Kidney tubule cell (primary cell): ENCODE measurements at regions not wholly inside any gene's neighbourhood (a gene's known extent, or its start where the extent isn't known, plus 50 kb on each side); places are given as distances from the start of the nearest gene placed in this dataset.
A peak's percentile ranks its signal among the peaks of the same experiment; 100 is the strongest.

Experiments
- DNase-seq: peaks from one replicate; pipeline ENCODE4 v3.0.0-alpha.2; 2018; ENCODE audit warnings: low spot score

DNA sequence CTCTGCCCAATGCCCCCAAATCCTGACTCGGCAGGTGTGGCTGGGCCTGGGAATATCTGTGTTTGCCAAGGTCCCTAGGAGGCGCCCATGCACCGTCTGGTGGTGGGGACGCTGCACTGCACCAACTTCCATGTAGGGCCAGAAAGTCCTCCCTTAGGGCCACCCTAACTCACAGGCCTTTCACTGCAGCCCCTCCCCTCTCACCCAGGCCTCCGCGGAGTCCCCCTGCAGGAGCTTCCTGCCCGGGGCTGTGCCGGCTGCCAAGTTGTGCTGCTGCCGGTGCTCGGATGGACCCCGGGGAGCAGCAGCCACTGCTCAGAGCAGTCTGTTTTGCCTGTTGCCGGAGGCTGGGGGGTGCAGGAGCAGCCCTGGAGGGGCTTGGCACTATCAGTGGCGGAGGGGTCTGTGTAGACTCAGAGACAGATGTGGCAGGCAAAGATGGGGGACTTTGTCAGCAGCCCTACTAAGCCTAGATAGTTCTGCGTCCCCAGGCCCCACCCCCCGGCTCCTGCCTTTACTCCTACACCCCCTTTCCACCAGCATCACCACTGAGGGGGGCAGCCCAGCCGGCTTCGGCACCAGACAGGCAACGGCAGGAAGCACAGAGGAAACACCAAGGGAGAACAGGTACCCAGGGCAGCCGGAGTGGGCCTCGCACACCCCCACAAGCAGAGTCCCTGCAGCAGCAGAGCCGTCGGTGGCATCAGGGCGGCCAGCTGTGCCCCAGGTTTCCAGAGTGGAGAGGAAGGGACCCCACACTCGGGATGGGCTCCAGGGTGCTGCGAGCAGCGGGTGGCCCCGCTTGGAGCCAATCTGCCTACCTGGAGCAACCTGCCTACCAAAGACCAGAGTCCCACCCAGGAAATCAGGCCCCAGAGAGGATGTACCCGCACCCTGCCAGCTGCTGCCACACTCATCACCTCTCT is 124.3 kb downstream of the TRIM29 start:
- peak; percentile 37 for DNase-seq

DNA sequence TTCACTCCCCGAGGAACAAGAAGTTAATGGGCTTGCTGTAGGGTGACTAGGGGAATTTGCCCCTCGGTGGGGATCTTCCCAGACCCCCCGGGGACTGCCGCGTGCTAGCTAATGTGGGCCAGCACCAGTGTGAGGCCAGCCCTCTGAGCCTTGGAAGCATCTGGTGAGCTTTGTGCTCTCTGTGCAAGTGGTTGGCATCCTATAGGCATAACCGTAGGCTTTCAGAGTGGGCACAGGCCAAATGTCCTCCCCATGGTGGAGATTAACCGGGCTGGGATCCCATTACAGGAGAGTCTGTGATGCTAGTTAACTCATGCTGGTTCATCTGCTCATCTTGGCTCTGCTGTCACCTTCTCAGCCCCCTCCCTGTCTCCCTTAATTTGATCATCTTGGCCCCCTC is 125.7 kb downstream of the TRIM29 start:
- DNase-seq = no peak

DNA sequence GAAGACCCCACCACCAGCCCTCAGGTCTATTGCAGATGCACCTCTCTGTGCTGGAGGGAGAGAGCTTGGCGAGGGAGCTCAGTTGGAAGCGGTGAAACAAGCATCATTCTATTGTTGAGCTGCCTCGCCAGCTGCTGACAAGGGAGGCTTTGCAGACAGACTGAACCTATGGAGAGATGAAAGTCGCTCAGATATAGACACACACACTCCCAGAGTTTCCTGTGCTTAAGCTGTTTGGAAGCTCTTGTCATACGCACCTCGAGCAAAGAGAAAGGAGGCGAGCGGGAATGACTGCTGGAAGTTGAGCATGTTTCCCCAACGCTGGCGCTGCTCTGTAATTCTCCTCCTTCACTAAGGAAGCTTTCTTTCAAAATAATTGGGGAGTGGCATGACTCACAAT is 126.1 kb downstream of the TRIM29 start:
- DNase-seq = no peak

DNA sequence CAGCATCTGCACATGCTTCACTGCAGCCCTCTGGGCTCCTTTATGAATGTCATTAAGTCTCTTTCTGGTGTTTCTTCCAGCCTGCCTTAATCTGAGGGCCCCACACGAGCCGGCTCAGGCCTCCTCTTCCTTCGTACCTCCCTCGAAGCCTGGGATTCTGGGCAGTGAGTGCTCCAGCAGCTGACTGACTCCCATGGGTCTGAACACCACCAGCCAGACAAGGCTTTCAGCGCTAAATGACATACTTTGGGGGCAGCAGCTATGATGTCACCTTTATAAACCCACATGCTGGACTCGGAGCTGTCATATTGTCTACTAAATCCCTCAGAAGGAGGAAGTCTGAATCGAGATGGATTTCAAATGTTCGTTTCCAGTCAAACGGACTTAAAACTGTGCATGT is 127.1 kb downstream of the TRIM29 start:
- DNase-seq = no peak

DNA sequence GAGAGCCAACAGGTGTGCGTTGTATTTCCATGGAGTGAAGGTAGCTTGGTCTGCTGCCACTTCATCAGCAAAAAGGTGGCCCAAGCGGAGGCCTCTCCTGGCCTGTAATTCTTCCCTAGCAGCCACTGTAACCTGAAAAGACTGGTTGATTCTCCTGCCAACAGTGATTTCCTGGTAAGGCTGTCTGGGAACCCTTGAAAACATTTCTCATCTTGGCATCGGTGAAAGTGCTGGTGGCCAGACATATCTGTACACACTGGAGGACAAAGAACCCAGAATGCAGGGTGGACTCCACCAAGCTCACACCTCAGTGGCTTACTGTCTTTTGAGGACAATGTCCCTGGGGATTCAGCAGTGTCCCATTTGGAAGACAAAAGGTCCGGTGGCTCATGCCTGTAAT is 128.0 kb downstream of the TRIM29 start:
- DNase-seq = no peak

DNA sequence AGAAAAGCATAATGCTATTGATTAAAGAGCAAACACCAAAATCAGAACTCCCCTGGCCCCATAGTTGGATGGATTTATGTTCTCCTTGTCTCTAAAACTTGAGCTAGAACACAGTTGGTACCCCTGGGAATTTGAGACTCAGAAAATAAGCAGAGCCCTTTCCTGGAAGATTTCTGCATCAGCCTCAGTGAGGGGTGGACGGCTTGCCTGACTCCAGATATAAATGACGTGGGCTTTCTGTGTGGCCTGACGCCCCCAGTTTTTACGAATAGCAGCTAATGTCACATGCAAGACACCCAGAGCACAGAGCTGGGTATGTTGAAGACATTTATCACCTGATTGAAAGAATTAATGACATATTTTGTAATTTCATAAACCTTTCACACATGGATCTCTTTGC is 130.8 kb downstream of the TRIM29 start:
- no peak for DNase-seq

DNA sequence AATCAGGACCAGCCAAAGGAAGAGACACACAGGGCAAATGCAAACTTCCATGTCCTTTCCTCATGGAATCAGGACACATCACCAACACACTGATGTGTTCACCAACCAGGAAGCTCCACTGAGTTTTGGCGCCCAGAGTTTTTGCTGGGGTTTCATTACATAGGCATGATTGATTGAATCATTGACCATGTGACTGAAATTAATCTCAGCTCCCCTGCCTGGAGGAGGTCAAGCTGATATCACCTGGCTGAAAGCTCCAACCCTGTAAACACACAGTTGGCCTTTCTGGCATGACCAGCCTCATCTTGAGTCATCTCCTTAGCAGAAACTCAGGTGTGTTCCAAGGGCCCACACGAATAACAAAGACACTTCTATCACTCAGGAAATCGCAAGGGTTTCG is 133.2 kb downstream of the TRIM29 start:
- peak; percentile 65 for DNase-seq

DNA sequence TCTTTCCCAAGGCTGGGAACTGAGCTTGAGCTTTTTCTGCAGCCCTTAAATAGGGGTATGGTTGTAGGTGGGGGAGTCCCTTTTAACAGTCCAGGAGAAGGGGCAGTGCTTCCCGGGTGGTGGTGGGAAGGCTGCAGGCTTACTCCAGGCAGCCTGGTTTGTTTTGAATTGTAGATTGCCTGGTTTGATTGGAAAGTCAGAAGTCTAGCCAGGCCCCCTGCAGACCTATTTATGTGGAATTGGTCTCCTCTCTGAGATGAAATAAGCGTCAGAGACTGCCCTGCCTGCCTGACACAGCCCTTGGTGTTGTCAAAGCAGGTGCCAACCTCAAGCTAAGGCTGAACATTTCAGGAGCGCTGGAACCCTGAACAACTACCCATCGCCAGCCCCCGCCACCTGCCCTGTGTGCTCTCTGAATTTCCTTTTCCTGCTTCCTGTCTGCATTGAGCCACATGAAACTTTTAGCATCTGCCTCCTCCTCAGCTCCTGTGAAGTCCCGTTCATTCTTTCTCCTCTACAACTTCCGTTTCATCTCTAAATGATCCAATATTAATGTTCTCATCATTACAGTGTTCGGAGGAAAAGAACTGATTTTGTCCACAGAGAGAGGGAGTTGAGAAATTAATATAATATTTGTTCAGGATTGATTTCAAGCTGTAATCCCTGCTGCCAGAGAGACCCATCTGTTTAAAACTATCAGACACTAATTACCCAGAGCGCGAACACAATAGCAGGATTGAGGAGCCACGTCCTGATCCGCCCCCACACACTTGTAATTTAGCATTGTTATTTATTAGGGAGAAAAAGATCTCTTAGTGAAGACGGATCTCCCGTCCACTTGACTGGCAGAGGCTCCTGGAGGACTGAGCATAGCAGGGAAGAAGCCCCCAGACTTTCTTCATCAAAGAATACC is 136.5 kb downstream of the TRIM29 start:
- DNase-seq = no peak

DNA sequence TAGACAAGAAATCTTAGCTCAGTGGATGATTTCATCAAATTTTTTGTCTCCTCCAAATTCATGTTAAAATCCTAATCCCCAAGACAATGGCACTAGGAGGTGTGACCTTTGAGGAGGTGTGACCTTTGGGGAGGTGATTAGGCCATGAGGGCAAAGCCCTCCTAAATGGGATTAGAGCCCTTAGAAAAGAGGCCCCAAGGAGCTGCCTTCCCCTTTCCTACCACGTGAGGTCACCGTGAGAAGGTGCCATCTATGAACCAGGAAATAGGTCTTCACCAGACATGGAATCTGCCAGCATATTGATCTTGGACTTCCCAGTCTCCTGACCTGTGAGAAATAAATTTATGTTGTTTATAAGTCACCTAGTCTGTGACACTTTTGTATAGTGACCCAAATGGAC is 138.7 kb downstream of the TRIM29 start:
- DNase-seq = peak; percentile 3

DNA sequence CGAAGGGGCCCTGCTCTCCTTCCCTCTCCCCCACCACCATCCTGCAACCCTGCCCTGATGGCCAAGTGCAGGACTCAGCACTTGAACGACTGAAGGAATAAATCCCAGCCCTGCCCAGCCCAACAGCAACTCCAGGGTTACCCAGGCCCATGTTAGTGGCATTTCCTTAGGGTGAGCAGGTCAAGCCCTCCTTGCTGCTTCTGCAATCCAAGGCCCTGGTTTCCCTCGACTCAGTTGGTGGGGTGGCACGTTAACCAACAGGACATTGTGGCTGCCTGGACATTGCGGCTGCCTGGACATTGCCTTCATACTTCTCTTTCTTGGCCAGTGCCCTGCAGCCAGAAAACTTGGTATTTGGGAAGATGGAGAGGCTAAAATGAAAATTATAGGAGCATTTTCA is 141.4 kb downstream of the TRIM29 start:
- no peak for DNase-seq

DNA sequence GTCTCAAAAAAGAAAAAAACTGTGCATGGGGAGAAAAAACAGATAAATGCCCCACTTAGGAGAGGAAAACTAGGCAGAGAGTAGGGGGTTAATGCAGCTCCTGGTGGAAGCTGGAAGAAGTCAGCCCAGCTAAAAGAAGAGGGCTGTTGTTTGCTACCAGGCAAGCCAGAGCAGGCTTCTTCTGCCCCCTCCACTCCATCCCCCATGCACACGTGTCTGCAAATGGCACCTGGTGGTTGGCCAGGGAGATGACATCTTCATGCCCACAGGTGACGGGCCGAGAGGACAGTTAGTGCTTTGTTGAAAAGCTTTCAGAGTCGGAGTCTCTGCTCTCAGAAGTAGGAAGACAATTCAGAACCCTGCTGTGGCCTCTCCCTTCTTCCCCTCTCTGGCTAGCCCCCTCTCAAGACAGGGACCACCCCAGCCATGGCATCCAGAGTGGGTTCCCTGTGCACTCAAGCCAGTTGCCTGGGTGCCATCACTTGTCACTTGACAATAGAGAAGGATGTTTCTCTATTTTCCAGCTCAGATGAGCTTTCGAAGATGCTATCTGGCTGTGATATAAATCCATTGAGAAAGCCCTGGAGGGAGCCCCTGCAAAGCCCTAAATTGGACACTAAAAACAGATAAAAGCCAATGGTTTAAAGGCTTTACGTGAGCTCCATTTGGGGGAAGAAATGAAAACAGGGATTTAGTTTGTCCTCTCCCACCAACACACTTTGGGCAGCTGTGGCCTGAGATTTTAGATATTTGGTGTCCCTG is 142.0 kb downstream of the TRIM29 start:
- DNase-seq = no peak

DNA sequence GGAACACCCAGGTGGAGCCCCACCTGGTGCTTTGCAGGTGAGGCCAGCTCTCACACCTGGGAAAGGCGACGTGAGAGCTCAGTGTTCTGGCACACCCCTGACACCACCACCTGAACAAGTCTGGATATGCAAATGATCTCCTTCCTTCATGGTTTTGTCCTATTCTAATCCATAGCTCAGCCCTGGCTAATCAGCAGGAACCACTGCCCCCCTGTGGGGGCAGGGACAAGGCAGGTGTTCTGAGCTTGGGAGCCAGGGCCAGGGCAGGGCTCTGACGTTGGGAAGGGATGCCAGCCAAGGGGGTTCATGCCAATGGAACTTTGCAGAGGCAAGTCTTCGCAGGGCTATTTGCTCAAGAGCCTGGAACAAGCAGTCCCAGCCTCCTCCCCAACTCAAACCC is 144.2 kb downstream of the TRIM29 start:
- DNase-seq = no peak

DNA sequence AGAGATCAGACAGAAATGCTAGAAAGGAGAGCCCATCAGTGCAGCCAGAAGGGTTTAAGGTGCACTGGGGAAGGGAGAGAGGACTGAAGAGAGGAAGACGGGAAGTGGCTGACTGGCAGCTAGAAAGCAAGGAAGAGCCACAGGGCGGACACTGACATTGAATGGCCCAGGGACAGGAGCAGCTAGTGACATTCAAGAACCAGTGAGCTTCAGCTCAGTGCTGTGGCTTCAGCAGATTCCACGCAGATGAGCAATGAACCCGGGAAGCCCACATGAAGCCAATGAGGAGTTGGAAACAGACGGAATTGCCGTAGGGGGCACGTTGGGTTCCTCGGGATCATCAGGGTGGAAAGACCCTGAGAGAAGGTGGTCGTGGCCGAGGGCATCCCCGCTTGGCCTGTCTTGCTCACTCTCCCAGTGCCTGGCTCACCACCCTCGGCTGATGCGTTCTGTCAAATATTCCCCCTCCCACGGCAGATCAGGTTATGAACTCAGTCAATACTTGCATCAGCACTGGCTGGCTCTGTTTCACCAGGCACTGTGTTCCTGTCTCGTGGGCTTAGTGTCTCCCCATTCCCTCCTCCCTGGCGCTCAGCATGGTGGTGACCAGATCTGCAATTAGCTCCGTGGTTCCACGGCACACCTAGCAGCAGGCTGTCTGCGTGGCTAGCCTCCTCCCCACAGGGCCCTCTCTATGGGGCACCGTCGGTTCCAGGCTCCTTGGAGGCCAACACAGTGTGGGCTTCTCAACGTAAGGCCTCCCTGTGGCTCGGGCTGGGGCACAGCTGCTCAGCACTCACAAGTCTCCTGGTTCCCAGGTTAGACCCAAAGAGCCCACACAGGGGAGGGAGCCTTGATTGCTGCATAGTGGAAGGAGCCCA is 145.5 kb downstream of the TRIM29 start:
- no peak for DNase-seq

DNA sequence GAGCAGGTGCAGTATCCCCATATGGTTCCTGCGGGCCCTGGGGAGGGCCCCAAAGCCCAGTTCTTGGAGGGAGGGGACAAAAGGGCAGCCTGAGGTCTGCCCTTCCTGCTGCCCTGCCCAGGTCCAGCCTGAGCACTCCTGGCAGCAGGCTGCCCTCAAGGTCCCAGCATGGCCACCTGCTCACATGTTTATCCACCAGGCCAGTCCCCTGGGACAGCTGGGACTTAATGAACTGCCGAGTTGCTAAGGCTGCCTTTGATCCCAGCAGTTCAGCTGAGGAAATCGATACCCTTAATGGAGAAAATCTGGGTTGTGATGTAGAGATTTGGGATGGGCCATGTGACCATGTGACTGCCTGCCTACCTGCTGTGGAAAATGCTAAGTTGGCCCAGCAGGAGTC is 146.2 kb downstream of the TRIM29 start:
- DNase-seq = no peak

DNA sequence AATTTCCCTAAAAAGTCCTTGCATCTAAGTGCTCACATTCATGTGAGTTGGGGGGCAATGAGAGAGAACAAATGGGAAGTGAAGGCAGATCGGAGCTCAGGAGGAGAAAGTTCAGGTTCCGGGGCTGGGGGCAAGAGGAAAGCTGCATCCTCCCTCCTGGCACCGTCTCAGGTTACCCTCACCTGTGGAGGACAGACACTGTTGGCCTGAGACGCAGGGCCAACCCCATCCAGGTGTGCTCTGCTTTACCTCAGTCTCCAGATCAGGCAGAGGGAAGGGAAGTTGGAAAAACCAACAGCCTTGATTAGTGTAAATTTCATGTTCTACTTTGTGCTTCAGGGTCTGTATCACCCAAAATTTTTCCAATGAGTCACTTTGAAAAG is 146.9 kb downstream of the TRIM29 start:
- DNase-seq = no peak

DNA sequence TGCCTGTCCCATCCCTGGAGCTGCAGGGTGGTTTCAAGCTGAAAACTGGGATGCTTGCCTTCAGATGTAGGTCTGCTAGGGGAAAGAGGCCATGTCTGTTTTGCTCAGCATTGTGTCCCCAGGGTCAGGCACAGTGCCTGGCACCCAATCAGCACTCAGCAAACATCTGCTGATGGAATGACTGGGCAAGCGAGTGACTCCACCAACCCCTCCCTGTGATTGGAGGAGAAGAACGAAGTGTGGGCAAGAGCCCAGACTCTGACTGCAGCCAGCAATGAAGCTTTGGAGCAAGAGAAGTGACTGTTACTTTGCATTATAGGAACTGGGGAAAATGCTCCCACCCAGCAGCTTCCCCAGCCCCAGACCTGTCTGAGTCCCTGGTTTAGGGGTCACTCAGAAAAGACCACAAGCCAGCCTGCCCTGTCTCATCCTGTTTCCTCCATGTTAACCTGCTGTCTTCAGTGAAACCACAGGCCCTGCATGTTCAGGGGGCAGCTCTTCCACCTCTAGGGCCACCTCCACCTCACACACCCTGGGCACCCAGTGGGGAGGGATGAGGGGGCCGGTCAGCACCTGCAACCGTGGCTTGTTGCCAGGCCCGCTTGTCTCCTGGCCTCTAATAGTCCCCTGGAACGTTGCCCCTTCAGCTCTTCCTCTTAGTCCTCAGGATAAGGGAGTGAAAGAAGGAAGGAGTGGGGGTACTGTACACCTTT is 147.4 kb downstream of the TRIM29 start:
- no peak for DNase-seq

DNA sequence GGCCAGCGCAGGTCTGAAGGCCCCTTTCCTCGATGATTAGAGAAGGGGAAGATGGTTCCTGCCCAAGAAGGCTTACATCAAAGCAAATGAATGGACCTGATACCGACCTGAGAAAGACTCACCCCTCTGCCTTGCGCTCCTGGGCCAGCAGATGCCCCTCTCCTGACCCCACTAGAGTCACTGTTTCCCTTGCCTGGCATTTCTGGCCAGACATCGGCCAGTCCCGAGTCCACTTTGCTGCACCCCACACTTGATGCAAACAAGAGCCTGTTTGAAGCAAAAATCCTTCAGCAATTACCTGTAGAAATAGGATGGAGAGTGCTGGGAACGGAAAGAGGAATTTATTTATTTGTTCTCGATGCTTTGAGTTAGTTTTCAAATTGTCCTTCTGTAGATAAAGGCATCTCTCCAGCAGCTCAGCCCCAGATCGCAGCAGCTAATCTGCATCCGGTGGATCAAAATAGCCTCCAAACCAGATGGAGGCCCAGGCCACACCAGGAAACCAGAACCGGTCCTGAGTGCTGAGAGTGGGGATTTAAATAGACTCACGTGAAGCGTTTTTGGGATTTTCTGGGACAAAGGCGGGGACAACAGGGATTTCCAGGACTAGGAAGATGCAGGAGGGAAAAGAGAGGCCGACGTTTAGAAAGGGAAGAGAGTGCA is 148.6 kb downstream of the TRIM29 start:
- DNase-seq = no peak

DNA sequence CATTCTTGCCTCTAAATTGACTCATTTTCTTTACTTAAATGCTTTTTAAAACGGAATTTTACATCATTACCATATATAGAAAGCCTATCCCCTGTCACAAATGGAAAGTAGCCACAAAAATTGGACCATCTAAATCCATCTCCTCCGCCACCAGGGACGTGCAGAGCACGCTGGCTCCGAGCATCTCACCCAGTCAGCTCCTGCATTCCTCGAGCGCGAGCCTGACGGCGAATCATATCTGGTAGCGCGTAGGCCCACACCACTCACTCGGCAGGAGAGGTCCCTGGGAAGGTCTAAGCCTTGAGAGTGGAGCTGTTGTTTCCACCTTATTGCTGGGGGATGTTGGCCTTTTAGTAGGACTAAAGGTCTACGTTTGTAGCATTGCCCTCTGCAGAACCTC is 152.4 kb downstream of the TRIM29 start:
- DNase-seq = no peak

DNA sequence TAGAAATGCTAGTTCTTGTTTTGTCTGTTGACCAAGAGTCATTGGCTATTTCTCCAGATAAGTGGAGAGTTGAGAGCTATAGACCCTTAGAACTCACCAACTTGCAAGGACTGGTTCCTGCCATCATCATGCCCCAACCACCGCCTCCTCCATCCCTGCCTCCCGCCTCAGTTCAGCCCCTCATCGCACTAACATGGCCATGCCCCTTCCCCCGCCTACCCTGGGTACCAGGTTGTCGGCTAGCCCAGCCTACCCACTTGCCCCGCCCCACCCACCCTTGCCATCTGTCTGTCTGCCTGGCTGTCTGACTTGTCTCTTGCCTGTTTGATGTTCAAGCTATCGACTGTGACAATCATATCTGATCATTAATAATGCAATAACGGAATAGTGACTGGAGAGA is 154.1 kb downstream of the TRIM29 start:
- DNase-seq = no peak

DNA sequence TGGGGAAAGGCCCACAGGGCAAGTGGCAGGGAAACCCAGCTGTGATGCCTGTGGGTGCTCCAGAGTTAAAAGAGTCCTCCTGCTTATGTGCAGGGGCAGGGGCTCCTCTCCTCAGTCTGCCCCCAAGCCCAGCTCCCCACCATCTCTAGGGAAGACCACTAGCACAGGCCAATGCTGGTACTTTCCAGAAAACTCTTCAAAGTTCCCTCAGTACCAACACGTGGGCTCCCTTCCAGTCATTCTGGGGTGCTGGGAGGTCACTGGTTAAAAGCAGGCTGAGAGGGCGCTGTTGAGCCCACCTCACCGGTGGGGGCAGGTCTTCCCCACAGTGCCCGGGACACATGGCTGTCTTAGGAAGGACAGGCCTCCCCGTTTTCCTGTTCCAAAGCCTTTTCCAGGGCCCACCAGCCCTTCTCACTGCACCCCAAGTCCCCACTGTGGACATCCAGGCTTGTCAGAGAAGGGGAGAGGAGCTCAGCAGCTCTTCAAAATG is 154.6 kb downstream of the TRIM29 start:
- no peak for DNase-seq
